ENCODE measurements at regions not wholly inside any gene's neighbourhood (a gene's known extent, or its start where the extent isn't known, plus 50 kb on each side); places are given as distances from the start of the nearest gene placed in this dataset.

DNA sequence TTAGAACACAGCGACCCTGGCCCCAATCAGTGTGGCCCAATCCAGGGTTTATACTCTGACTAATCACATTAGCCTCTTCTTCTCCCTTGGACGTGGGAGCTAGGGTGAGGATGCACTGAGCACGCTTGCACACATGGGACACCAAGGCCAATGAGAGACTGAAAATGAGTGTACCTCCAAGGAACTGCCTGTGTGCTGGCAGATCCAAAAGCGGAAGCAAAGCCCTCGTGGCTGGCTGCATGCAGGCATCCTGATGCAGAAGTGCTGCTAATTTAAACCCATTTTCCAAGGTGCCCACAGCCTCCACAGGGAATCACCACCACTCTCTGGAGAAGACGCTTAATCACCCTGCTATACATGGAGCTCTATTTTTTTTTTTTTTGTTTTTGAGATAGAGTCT is 375.3 kb upstream of the XYLT1 start:
- ATAC-seq = no peak
- intact Hi-C loops (cut with DNase I) = no loop called here

DNA sequence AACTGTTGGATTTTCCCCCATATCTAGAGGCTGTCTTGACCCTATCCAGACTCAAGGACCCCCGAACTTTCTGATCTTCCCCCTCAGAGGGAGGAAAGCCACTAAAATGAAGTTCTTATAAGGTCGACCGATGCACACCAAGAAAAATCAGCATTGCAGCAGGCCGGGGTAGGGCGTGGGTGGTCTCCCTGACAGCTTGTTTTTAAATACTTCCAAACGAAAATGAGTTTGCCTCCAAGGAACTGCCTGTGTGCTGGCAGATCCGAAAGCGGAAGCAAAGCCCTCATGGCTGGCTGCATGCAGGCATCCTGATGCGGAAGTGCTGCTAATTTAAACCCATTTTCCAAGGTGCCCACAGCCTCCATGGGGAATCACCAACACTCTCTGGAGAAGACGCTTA is 374.3 kb upstream of the XYLT1 start:
- intact Hi-C loops (cut with DNase I) = no loop called here
- DNase-seq (ENCODE audit: missing footprints) (no peak), ATAC-seq (no peak)

More for the DNA sequence above, 375.3 kb upstream of the XYLT1 start:
- no peak for DNase-seq (ENCODE audit: missing footprints)

DNA sequence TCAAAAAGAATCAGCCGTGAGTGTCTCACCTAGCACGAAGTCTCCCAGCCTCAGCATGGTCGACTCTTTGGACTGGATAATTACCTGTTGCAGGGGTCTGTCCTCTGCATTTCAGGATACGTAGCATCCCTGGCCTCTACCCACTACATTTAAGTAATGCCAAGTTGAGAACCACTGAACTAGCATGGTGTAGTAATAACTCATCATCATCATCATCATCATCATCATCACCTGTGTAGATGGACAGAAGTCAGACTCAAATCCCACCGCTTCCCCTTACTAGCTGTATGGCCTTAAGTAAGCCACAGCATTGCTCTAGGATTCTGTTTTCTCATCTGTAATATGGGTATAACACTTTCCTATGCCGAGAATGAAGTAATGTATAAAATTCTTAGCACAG is 373.1 kb upstream of the XYLT1 start:
- ATAC-seq = no peak
- no peak for DNase-seq (ENCODE audit: missing footprints)
- intact Hi-C loops (cut with DNase I) = no loop called here

DNA sequence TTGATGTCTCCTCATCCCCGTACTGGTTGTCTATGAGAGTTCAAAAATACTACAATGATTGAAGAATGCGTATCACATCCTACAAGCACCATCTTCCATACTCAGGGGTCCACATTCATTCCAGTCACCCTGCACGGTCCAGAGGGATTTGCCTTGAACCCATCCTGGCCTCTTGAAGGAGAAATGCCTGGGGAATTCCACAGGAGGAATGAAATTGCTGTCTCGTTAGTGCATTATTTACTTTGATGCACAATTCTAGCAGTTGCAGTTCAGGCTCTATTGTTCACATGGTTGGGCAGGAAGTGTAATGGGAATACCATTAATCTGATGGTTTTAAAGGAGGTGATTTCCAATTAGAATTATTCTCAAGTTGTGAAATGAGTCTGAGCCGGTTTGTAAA is 369.1 kb upstream of the XYLT1 start:
- intact Hi-C loops (cut with DNase I) = no loop called here
- no peak for DNase-seq (ENCODE audit: missing footprints)

DNA sequence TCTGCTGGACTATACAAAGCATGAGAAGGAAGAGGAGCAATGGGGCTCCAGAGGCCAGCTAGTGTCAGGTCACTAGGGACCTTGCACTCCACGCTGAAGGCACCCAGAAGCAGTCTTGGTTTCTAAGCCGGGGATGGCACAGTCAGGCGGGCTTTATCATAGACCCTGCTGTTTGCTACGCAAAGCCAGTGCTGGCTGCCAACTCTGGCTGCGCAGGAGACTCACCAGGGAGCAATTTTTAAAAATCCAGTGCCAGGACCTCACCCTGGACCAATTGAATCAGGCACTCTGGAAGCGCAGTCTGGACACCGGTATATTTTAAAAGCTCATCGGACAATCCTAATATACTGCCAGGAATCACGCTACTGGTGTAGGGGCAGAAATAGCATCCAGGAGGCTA is 368.5 kb upstream of the XYLT1 start:
- ATAC-seq = no peak
- intact Hi-C loops (cut with DNase I) = no loop called here

More for the DNA sequence above, 369.1 kb upstream of the XYLT1 start:
- ATAC-seq = no peak

DNA sequence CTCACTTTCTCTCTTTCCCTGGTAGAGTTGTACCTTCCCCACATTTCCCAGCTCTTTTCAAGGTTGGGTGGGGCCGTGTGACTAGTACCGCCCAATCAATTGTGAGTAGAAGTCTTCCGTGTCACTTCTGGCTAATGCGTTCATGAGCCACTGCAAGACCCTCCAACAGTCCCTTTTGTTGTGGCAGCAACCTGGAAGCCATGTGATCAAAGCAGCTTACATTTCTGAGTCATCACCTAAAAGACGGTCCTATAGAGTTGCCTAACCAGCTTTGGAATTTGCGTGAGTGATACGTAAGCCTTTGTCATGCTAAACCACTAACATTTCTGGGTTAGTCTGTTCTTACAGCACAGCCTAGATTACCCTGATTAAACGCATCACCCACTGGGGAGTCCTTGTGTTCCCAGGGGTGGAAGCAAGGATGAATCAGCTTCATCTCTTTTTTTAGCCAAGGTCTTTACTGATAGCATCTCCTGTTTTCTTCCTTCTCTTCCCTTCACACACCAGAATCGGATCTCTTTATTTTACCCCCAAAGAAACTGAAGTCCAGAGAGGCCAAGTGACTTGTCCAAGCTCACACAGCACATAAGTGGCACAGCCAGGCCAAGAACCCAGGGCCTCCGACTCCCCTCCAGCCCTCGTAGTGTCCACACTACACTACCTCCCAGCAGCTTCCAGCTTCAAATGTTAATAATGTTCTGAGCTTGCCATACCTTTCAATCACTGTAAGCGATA is 366.3 kb upstream of the XYLT1 start:
- intact Hi-C loops (cut with DNase I) = no loop called here
- no peak for ATAC-seq
- DNase-seq (ENCODE audit: missing footprints) = no peak

More for the DNA sequence above, 368.5 kb upstream of the XYLT1 start:
- DNase-seq (ENCODE audit: missing footprints) = no peak

DNA sequence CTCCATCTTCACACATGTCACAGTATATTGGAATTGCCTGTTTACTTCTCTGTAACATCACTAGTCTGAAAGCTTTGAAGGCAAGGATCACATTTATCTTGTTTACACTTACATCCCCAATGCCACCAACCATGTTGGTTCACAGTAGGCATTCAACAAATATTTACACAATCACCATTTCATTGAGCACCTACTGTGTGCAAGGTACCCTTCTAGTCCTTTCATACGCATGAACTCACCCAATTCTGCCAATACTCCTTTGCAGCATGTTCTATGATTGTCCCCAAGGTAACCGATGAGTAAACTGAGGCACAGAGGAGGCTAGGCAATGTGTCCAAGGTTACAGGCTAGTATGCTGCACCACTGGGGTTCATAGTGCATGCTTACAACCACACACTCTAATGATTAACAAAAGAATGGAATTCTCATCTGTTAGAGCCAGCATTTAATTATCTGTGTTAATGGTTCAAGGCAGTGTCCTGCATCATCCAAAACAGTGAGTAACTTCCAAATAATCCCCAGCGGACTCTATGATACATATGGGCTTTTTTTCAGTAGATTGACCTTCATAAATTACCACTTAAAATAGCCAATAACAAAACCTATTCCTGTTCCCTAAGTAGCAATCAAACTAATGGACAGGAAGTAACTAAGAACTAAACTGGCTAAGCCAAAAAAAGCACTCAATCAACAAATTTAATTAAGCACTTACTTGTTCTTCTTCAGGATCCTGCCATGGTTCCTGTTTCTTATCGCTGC is 364.5 kb upstream of the XYLT1 start:
- ATAC-seq (no peak), DNase-seq (ENCODE audit: missing footprints) (no peak)

DNA sequence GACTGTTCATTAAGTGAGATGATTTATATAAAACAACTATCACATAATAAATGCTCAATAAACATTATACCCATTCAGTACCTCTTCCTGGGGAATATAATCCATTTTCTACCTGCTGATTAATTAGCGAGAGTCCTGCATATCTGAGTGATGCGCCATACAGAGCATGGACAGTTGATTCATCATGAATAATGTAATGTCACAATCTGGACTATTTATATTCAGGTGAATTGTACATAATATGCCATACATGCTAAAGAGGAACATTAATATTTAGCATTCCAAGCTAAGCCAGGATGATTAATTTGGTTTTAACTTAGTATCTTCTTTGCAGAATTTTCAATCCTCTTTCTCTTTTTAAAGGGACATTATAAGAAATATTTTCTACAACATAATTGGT is 362.0 kb upstream of the XYLT1 start:
- no peak for DNase-seq (ENCODE audit: missing footprints)
- intact Hi-C loops (cut with DNase I) = no loop called here
- no peak for ATAC-seq

More for the DNA sequence above, 364.5 kb upstream of the XYLT1 start:
- intact Hi-C loops (cut with DNase I) = no loop called here

DNA sequence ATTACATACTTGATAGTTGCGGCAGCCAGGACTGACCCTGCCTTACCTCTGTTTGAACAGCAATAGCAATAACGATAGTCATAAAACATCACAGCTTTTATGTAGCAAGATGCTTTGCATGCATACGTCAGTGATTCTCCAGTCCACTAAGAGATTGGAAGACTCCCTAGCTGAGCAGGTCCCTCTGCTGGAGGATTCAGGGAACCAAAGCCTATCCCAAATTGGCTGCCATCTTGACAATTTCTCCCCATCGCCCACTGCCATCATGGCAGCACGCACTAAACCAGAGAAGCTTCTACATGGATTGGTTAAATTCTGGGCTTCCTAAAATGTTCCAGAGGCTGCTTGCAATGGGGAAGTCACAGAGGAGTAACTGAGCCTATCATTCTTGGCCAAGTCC is 360.6 kb upstream of the XYLT1 start:
- intact Hi-C loops (cut with DNase I) = no loop called here
- no peak for ATAC-seq

DNA sequence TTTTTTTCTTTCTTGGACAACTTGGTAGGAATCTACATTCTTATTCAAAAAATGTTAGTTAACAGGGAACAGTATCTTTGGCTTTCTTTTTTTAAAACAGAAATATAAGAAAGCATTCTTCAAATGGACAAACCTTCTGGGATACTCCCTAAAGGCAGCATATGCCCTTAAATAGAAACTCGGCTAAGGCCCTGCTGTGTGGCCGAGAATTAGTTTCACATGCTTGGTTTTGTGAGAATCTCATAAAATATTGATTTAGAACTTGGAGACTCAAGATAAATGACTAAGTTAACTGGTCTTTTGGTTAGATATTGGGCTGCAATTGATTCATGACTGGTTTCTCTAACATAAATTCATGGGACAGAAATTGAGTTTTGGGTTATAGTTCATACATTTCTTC is 359.9 kb upstream of the XYLT1 start:
- intact Hi-C loops (cut with DNase I) = no loop called here
- ATAC-seq = no peak
- no peak for DNase-seq (ENCODE audit: missing footprints)

More for the DNA sequence above, 360.6 kb upstream of the XYLT1 start:
- no peak for DNase-seq (ENCODE audit: missing footprints)

DNA sequence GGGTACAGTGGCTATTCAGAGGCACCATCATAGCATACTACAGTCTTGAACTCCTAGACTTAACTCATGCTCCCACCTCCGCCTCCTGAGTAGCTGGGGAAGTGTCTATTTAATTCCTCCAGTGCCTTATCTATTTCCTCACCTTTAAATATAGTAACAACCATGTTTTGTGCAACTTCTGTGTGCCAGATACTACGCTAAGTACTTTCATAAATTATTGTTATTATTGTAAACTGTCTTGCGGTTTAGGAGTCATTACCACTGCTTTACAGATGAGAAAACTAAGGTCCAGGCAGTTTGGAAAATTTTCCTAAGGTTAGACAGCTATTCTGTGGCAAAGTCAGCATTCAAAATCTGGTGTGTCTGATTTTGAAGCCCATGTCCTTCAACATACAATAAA is 359.1 kb upstream of the XYLT1 start:
- intact Hi-C loops (cut with DNase I) = no loop called here
- ATAC-seq (no peak), DNase-seq (ENCODE audit: missing footprints) (no peak)

DNA sequence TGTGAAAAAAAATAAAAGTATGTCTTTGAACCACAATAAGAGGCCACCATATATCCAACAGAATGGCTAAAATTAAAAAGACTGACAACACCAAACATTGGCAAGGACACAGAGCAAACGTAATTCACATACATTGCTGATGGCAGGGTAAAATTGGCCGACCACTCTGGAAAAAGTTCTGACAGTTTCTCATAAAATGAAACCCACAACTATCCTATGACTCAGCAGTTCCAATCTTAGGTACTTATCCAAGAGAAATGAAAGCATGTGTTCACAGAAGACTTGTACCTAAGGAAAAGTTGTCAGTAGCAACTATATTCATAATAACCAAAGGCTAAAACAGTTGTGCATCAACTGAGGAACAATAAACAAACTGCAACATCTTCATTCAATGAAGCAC is 357.3 kb upstream of the XYLT1 start:
- intact Hi-C loops (cut with DNase I) = no loop called here
- no peak for DNase-seq (ENCODE audit: missing footprints)

DNA sequence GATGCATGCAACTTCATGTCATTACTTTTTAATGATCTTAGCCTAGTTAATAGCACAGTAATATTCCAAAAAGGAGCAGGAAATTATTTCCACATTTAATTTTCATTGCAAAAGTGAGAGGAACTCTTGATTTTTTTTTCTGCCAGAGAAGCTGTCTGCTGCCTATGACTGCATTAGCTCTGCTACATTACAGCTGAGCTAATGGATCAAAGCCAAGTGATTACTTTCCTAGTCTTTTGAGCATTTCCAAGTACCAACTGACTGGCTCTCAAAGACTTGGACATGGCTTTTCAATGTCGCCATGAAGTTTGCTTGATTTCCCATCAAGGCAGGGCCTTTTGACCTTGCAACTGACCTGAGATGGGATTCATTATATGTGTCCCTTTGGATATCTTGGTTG is 356.6 kb upstream of the XYLT1 start:
- intact Hi-C loops (cut with DNase I) = no loop called here
- ATAC-seq = no peak
- no peak for DNase-seq (ENCODE audit: missing footprints)

More for the DNA sequence above, 357.3 kb upstream of the XYLT1 start:
- ATAC-seq = no peak

DNA sequence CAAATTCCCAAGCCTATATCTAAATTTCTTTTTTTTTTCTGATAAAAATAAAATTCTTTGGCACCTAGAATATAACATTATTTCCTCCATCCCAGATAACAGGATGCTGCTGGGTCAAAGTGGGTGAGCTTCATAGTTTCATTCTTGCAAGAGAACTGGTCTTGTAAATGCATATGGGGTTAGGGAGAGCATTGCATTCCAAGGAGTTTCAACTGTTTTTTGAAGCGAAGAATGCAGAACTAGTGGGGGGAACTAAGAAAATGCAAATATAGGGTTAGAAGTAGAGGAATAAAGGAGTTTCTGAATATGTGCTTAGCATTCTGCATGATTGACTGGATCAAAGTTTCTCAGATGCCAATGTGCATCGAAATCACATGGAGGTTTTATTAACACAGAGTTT is 347.2 kb upstream of the XYLT1 start:
- DNase-seq (ENCODE audit: missing footprints) = no peak
- intact Hi-C loops (cut with DNase I) = no loop called here
- no peak for ATAC-seq

DNA sequence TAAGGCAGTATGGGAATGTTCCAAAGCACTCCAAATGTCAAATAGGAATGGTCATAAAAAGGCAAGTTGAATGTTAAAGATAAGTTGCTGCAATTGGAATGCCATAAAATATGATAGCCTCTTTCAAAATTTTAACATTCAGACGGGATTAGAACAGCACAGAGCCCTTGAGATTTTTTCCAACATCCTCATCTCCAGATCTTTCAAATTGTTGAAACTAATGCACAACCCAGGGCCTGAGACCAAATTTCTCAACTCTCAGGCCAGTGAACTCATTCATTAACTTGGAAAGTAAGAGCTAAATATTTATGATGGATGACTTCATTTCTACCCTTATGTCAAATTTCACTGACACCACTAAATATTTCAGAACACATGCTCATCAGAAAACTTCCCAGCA is 346.5 kb upstream of the XYLT1 start:
- ATAC-seq = no peak
- intact Hi-C loops (cut with DNase I) = no loop called here
- DNase-seq (ENCODE audit: missing footprints) = no peak

DNA sequence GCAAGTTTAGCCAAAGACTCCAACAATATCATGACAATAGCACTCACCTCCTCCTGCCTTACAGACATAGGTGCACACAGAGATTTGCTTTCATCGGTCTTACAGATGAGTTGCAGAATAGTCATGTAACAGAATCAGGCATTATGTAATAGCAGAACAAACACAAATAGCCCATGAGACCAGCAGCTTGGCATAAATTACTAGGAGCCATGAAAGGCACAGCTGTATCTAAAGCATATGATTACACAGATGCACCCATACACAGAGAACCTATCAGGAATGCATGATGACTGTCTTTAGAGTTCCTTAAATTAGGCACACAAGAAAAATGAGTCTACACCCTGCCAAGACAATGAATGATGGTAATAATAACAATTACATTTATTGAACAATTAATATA is 342.0 kb upstream of the XYLT1 start:
- intact Hi-C loops (cut with DNase I) = no loop called here
- DNase-seq (ENCODE audit: missing footprints) (no peak), ATAC-seq (no peak)

DNA sequence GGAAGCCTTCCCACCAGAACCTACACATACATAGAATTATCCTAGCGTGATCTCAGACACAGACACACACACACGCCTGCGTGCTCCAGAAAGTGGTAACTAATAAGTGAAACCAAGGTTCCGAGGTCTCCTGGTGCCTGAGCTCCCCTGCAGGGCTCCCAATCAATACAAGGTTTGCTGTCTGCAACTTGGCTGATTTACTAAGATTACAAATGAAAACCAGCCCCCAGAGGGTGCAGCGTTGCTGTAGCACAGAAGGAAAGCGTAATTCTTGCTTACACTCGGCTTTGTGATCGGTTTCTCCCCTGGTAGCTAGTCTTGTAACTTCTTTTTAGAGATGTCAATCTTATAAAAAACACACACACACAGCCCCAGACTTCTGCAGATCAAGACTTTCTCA is 334.1 kb upstream of the XYLT1 start:
- ATAC-seq (no peak), DNase-seq (ENCODE audit: missing footprints) (no peak)
- intact Hi-C loops (cut with DNase I) = no loop called here

DNA sequence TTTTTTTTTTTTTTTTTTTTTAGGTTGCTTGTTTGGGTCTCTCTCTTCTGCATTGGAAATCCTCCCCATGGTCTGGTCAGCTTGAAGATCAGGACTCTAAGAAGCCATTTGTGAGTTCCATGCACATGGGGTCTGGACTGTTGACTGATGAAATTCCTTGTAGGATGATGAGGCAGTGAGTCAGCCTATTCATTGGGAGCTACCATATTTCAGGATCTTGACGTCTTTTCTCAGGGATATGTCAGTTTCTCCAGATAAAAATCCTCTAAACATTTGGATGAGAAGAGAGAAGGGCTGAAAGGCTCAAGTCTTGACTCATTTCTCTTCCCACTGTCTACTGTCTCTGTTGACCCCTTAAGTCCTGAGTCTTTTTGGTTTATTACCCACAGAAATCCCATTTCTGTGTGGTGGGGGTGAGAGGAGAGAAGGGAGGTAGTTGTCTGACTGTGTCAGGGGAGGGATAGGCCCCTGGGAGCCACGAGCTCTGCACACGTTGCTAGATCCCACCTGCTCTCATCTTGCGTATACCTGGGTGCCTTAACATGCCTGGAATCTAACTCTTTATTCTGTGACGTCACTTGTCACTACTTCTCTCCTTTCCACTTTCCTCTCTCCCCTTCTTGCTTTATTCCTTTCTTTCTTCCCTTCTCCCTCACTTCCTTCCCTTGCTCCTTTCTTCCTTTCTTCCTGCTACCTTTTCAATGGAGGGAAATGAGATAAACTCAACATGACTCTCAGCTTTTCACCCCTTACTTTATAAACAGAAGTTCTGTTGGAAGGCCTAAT is 333.1 kb upstream of the XYLT1 start:
- no peak for DNase-seq (ENCODE audit: missing footprints)
- intact Hi-C loops (cut with DNase I) = no loop called here
- ATAC-seq = no peak

DNA sequence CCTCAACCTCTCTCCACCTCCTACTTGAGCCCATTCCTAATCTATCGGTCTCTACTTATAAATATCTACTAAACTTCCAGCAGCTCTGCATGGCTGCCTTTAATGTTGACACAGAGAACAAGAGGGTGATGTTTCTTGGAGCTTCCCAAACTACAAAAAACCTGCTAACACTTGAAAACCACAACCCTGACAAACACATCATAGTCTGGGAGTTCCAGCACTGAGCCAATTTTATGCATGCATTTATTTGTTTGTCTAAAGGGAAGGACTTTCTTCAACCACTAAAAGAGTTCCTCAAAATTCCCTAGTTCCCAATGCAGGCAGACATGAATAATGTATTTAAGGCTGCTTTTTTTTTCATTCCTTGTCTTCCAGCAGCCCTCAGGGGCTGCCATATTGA is 331.8 kb upstream of the XYLT1 start:
- DNase-seq (ENCODE audit: missing footprints) (no peak), ATAC-seq (no peak)
- intact Hi-C loops (cut with DNase I) = no loop called here

DNA sequence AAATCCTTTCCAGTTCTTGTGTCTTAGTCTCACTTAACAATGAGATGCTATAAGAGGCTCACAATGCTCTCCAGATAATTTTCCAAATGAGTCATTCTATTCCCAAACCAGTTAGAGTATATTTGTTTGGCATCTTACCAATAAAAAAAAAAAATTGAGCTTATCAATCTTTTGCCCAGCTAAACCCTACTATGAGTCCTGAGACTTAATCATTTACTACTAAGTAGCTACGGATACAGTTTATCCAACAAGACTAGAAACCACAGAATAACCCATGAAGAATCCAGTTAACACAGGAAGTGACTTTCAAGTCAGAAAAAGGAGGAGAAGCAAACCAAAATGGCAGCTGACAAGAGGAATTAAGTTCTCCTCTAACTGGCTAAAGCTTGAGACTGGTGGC is 330.3 kb upstream of the XYLT1 start:
- ATAC-seq = no peak
- DNase-seq (ENCODE audit: missing footprints) = no peak
- intact Hi-C loops (cut with DNase I) = no loop called here
